ENCODE measurements at regions not wholly inside any gene's neighbourhood (a gene's known extent, or its start where the extent isn't known, plus 50 kb on each side); places are given as distances from the start of the nearest gene placed in this dataset.
A peak's percentile ranks its signal among the peaks of the same experiment; 100 is the strongest.
"Not testable (repeated sequence)": the region's sequence is repeated elsewhere in the genome, so short reads cannot be mapped to it uniquely, and the experiment has no call there.

GRCh38 chr12:131460520-131460919 is 250.4 kb upstream of the SFSWAP start:
- Histone ChIP-seq H3K27me3 (ENCODE audit: control insufficient read depth, insufficient read depth, low read length) (no peaks in the 10 kb centered on the region; the same call in 1 of the 2 replicates), H3K4me3 (ENCODE audit: insufficient read depth, low read depth, low read length) (no peak overlapping the region), H3K36me3 (replicated peaks; ENCODE audit: control insufficient read depth, insufficient read depth, low read length) (no peaks in the 10 kb centered on the region)
- DNase-seq, result no peak

- no peak overlapping the region for H3K4me3 ChIP-seq (ENCODE audit: insufficient read depth, low read depth, low read length)
- no peaks in the 10 kb centered on the region; the same call in 1 of the 2 replicates for H3K27me3 ChIP-seq (ENCODE audit: control insufficient read depth, insufficient read depth, low read length)
- DNase-seq, result no peak
These were observed 249.8 kb upstream of the SFSWAP start for GRCh38 chr12:131461096-131461495.

DNA sequence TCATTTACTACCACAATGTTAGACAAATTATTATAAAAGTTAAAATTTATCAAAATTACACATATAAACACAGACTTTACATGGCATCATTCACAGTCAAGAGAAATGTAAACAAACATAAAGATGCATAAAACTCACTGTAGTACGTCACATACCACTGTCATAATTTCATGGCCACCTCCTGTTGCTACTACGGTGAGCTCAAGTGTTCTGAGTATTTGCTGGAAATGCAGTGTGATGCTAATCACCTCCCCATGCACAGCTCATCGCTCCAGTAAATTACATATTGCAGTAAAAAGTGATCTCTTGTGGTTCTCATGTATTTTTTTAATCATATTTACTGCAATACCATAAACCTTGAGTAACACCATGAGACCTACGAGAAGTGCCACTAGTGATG is 247.7 kb upstream of the SFSWAP start:
- DNase-seq, result no peak
- no peaks in the 10 kb centered on the region for H3K36me3 ChIP-seq (replicated peaks; ENCODE audit: control insufficient read depth, insufficient read depth, low read length)
- H3K4me3 ChIP-seq (ENCODE audit: insufficient read depth, low read depth, low read length), result no peak overlapping the region
- no peaks in the 10 kb centered on the region; the same call in 1 of the 2 replicates for H3K27me3 ChIP-seq (ENCODE audit: control insufficient read depth, insufficient read depth, low read length)

More at GRCh38 chr12:131461096-131461495, 249.8 kb upstream of the SFSWAP start:
- no peaks in the 10 kb centered on the region for H3K36me3 ChIP-seq (replicated peaks; ENCODE audit: control insufficient read depth, insufficient read depth, low read length)

- Histone ChIP-seq H3K36me3 (replicated peaks; ENCODE audit: control insufficient read depth, insufficient read depth, low read length) (no peaks in the 10 kb centered on the region), H3K4me3 (ENCODE audit: insufficient read depth, low read depth, low read length) (no peak overlapping the region), H3K27me3 (ENCODE audit: control insufficient read depth, insufficient read depth, low read length) (no peaks in the 10 kb centered on the region; the same call in 1 of the 2 replicates)
- no peak for DNase-seq
These were observed 246.8 kb upstream of the SFSWAP start for GRCh38 chr12:131464081-131464480.

GRCh38 chr12:131466306-131466705 is 244.6 kb upstream of the SFSWAP start:
- DNase-seq, result no peak
- H3K27me3 ChIP-seq (ENCODE audit: control insufficient read depth, insufficient read depth, low read length), result no peaks in the 10 kb centered on the region; the same call in 1 of the 2 replicates

GRCh38 chr12:131466932-131467331 is 244.0 kb upstream of the SFSWAP start:
- Histone ChIP-seq H3K4me3 (ENCODE audit: insufficient read depth, low read depth, low read length) (no peak overlapping the region), H3K36me3 (replicated peaks; ENCODE audit: control insufficient read depth, insufficient read depth, low read length) (no peaks in the 10 kb centered on the region), H3K27me3 (ENCODE audit: control insufficient read depth, insufficient read depth, low read length) (no peaks in the 10 kb centered on the region; the same call in 1 of the 2 replicates)
- DNase-seq, result no peak

More at GRCh38 chr12:131466306-131466705, 244.6 kb upstream of the SFSWAP start:
- H3K4me3 ChIP-seq (ENCODE audit: insufficient read depth, low read depth, low read length), result no peak overlapping the region
- H3K36me3 ChIP-seq (replicated peaks; ENCODE audit: control insufficient read depth, insufficient read depth, low read length), result no peaks in the 10 kb centered on the region

DNA sequence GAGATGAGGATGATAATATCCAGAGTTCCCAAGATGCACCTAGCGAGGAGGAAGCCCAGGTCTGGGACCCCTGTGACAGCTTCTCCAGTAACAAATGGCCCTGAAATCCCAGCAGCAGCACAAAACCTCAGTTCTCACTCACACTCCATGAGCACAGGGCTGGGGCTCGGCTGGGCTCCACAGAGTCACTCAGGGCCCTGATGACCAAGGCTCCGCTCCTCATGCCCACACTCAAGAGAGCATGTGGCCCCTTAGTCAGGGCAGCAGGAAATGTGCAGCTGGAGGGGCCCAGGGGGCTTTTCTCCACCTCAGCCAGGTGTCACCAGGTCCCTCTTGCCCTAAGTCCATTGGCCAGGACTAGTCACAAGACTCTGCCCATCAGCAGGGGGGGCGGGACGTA is 242.7 kb upstream of the SFSWAP start:
- no peak for DNase-seq
- Histone ChIP-seq H3K36me3 (replicated peaks; ENCODE audit: control insufficient read depth, insufficient read depth, low read length) (no peaks in the 10 kb centered on the region), H3K4me3 (ENCODE audit: insufficient read depth, low read depth, low read length) (no peak overlapping the region), H3K27me3 (ENCODE audit: control insufficient read depth, insufficient read depth, low read length) (no peaks in the 10 kb centered on the region)

- not testable (repeated sequence) for H3K36me3 ChIP-seq (replicated peaks; ENCODE audit: control insufficient read depth, insufficient read depth, low read length); H3K4me3 ChIP-seq (ENCODE audit: insufficient read depth, low read depth, low read length); DNase-seq; H3K27me3 ChIP-seq (ENCODE audit: control insufficient read depth, insufficient read depth, low read length)
These were observed 240.9 kb upstream of the SFSWAP start for GRCh38 chr12:131469945-131470344.

DNA sequence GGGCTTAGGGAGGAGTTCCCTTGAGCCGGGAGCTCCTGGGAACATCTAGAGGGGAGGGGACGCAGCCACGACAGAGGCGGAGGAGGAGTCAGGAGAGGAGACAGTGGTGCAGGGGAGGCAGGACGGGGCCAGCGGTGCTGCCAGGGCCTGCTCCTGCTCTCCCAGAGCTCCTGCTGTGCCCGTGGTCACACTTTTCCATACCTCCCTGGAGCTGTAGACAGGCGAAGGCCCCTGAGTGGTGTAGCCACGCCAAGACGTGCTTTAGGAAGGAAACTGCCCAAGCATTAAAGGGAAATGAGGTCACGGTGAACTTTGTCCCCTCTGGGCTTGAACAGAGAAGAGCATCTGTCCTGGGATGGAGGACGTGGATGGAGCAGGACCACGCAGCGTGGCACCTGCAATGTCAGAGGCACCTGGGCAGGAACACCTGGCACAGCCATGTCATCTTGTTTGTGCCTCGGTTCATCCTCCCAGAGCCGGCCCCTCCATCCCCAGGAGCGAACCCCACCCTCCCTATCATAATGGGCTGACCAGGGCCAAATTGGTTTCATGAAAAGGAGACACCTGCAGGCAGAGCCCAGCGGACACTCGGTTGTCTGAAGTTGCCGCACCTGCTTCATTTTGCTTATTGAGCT is 239.5 kb upstream of the SFSWAP start:
- Histone ChIP-seq H3K4me3 (ENCODE audit: insufficient read depth, low read depth, low read length) (no peak overlapping the region), H3K27me3 (ENCODE audit: control insufficient read depth, insufficient read depth, low read length) (no peaks in the 10 kb centered on the region), H3K36me3 (replicated peaks; ENCODE audit: control insufficient read depth, insufficient read depth, low read length) (no peaks in the 10 kb centered on the region)
- DNase-seq, result peak; percentile 73

DNA sequence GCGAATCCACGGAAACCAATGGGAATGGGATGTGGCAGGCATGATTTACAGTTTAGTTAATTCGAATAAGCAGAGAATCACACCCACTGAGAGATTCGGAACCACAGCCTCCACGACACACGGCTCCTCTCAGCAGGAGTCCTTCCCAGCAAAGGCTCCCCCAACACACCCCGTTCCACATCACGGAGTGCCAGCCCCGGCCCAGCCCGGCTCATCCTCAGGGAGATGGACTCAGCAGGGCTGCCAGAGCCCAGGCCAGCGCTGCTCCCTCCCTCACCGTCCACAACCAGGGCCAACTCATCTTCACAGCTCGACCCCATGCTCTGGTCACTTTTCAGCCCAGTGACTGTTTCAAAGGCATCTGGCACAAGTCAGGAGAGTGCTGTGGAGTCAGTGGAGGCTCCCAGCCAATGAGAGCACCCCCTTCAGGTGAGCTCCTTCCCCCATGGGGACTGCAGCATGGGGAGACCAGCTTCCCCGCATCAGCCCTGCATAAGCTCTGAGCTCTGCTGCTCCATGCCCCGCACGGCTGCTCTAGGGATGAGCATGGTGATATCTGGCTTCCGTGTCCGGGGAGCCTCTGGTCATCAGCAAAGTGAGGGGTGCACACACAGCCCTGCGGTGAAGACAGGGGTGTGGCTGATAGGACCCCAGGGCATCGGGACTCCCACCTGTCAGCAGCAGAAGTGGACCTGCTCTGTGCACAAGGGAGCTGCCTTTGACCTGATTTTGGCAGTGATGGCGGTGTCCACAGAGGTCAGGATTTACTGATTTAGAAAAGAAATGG is 238.8 kb upstream of the SFSWAP start:
- H3K4me3 ChIP-seq (ENCODE audit: insufficient read depth, low read depth, low read length), result no peak overlapping the region
- DNase-seq, result no peak
- no peaks in the 10 kb centered on the region for H3K27me3 ChIP-seq (ENCODE audit: control insufficient read depth, insufficient read depth, low read length)
- H3K36me3 ChIP-seq (replicated peaks; ENCODE audit: control insufficient read depth, insufficient read depth, low read length), result no peaks in the 10 kb centered on the region

- Histone ChIP-seq H3K27me3 (ENCODE audit: control insufficient read depth, insufficient read depth, low read length) (no peaks in the 10 kb centered on the region), H3K4me3 (ENCODE audit: insufficient read depth, low read depth, low read length) (no peak overlapping the region), H3K36me3 (replicated peaks; ENCODE audit: control insufficient read depth, insufficient read depth, low read length) (no peaks in the 10 kb centered on the region)
- DNase-seq, result no peak
These were observed 237.6 kb upstream of the SFSWAP start for GRCh38 chr12:131473261-131473660.

- no peak overlapping the region for H3K4me3 ChIP-seq (ENCODE audit: insufficient read depth, low read depth, low read length)
- DNase-seq, result peak; percentile 77
- no peaks in the 10 kb centered on the region for H3K36me3 ChIP-seq (replicated peaks; ENCODE audit: control insufficient read depth, insufficient read depth, low read length)
- H3K27me3 ChIP-seq (ENCODE audit: control insufficient read depth, insufficient read depth, low read length), result no peaks in the 10 kb centered on the region
These were observed 236.9 kb upstream of the SFSWAP start for GRCh38 chr12:131473741-131474709.

DNA sequence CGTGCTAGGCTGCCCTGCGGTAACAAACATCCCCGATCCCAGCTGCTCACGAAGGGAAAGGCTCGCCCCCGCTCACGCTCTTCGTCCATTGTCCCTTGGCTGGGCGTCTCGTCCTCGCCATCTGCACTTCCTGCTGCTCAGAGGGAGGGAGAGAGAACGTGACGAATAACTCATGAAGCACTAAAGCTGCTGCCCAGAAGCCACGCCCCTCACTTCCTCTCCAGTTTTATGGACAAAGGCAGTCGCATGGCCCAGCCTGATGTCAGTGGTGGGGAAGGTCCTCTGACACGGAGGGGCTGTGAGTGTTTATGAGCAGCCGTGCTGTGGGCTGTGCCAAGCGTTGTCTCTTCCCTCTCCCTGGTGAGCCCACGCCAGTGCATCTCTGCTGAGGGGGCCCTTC is 235.9 kb upstream of the SFSWAP start:
- DNase-seq; H3K36me3 ChIP-seq (replicated peaks; ENCODE audit: control insufficient read depth, insufficient read depth, low read length); H3K4me3 ChIP-seq (ENCODE audit: insufficient read depth, low read depth, low read length); H3K27me3 ChIP-seq (ENCODE audit: control insufficient read depth, insufficient read depth, low read length): not testable (repeated sequence)

DNA sequence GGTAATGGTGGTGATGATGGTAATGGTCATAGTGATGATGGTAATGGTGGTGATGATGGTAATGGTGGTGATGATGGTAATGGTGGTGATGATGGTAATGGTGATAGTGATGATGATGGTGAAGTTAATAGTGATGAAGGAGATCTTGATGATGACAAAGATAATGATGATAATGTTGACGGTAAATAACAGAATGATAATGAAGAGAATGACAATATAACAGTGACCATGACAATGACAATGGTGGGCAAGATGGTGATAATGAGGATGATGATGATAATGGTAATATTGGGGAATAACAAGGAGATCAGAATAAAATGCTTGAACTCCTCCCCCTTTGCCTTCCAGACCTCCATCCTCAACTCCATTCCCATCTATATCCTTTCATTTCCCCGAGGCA is 233.3 kb upstream of the SFSWAP start:
- Histone ChIP-seq H3K27me3 (ENCODE audit: control insufficient read depth, insufficient read depth, low read length) (no peaks in the 10 kb centered on the region), H3K36me3 (replicated peaks; ENCODE audit: control insufficient read depth, insufficient read depth, low read length) (no peaks in the 10 kb centered on the region)

More for the DNA sequence above, 233.3 kb upstream of the SFSWAP start:
- DNase-seq, result no peak
- H3K4me3 ChIP-seq (ENCODE audit: insufficient read depth, low read depth, low read length), result no peak overlapping the region

Data from H7 (cell line).